ENCODE measurements at regions not wholly inside any gene's neighbourhood (a gene's known extent, or its start where the extent isn't known, plus 50 kb on each side); places are given as distances from the start of the nearest gene placed in this dataset.
"Not testable (repeated sequence)": the region's sequence is repeated elsewhere in the genome, so short reads cannot be mapped to it uniquely, and the experiment has no call there.

- intact Hi-C loops (cut with DNase I): no loop called here
- TF ChIP-seq CTCF (IDR thresholded peaks at IDR 0.05): no peak
- no peak for TF ChIP-seq EP300 (IDR thresholded peaks at IDR 0.05)
- TF ChIP-seq POLR2A (IDR thresholded peaks at IDR 0.05): no peak
- Histone ChIP-seq H3K36me3 (no peaks in the 10 kb centered on the region), H3K9me3 (no peaks in the 10 kb centered on the region), H3K4me1 (ENCODE audit: insufficient read depth) (no peaks in the 10 kb centered on the region), H3K4me3 (no peak overlapping the region), H3K27me3 (no peaks in the 10 kb centered on the region), H3K27ac (no peak overlapping the region)
- DNase-seq: no peak
- 26 to 46% (median 33%) methylated on average over 22 of the region's 22 CpGs for WGBS, 3 donors
Measured at GRCh38 chr3:13231781-13232666, 158.8 kb upstream of the IQSEC1 start.

- Histone ChIP-seq H3K36me3 (no peaks in the 10 kb centered on the region), H3K4me3 (no peak overlapping the region), H3K9me3 (no peaks in the 10 kb centered on the region), H3K27ac (no peak overlapping the region), H3K4me1 (ENCODE audit: insufficient read depth) (no peaks in the 10 kb centered on the region), H3K27me3 (no peaks in the 10 kb centered on the region)
- WGBS, 3 donors: 63 to 69% (median 68%) methylated on average over 8 of the region's 8 CpGs
- DNase-seq: no peak
- TF ChIP-seq POLR2A (IDR thresholded peaks at IDR 0.05) (no peak), EP300 (IDR thresholded peaks at IDR 0.05) (no peak), CTCF (IDR thresholded peaks at IDR 0.05) (no peak)
- intact Hi-C loops (cut with DNase I): no loop called here
Measured at GRCh38 chr3:13229273-13229949, 156.2 kb upstream of the IQSEC1 start.

GRCh38 chr3:13228584-13228983, 155.4 kb upstream of the IQSEC1 start:
- whole genome bisulfite sequencing, 3 donors: 81 to 87% (median 85%) methylated on average over 3 of the region's 3 CpGs
- Histone ChIP-seq H3K4me3 (no peak overlapping the region), H3K4me1 (ENCODE audit: insufficient read depth) (peaks cover 3% of the 10 kb centered on the region), H3K27me3 (no peaks in the 10 kb centered on the region), H3K9me3 (no peaks in the 10 kb centered on the region), H3K27ac (no peak overlapping the region), H3K36me3 (no peaks in the 10 kb centered on the region)
- intact Hi-C loops (cut with DNase I): no loop called here
- no peak for TF ChIP-seq POLR2A (IDR thresholded peaks at IDR 0.05)
- TF ChIP-seq CTCF (IDR thresholded peaks at IDR 0.05): no peak
- TF ChIP-seq EP300 (IDR thresholded peaks at IDR 0.05): no peak
- no peak for DNase-seq

- intact Hi-C loops (cut with DNase I); H3K27me3 ChIP-seq; H3K36me3 ChIP-seq; H3K27ac ChIP-seq; H3K9me3 ChIP-seq; H3K4me3 ChIP-seq; DNase-seq; H3K4me1 ChIP-seq (ENCODE audit: insufficient read depth): not testable (repeated sequence)
- 81 to 87% (median 85%) methylated on average over 12 of the region's 12 CpGs for WGBS, 3 donors
Measured at GRCh38 chr3:13228169-13228568, 154.9 kb upstream of the IQSEC1 start.

Data from ovary (tissue), 7 donors.